ENCODE measurements at regions not wholly inside any gene's neighbourhood (a gene's known extent, or its start where the extent isn't known, plus 50 kb on each side); places are given as distances from the start of the nearest gene placed in this dataset.

DNA sequence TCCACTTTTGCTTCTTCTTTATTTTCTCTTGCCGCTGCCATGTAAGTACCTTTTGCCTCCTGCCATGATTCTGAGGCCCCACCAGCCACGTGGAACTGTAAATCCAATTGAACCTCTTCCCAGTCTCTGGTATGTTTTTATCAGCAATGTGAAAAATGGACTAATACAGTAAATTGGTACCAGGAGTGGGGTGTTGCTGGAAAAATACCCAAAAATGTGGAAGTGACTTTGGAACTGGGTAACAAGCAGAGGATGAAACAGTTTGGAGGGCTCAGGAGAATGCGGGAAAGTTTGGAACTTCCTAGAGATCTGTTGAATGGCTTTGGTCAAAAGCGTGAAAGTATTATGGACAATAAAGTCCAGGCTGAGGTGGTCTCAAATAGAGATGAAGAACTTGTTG lies 670.3 kb upstream of the ZWINT start:
- no peak overlapping the region for H3K27ac ChIP-seq
- intact Hi-C loops (cut with DNase I; ENCODE audit: low total_unique reads): no loop called here
- WGBS, 5 donors: 87 to 93% (median 90%) methylated on average over 4 of the region's 4 CpGs
- TF ChIP-seq POLR2AphosphoS5 (IDR thresholded peaks at IDR 0.05): no peak
- TF ChIP-seq POLR2A (IDR thresholded peaks at IDR 0.05): no peak
- no peak for TF ChIP-seq EP300 (IDR thresholded peaks at IDR 0.05)
- TF ChIP-seq, protein P1, sequence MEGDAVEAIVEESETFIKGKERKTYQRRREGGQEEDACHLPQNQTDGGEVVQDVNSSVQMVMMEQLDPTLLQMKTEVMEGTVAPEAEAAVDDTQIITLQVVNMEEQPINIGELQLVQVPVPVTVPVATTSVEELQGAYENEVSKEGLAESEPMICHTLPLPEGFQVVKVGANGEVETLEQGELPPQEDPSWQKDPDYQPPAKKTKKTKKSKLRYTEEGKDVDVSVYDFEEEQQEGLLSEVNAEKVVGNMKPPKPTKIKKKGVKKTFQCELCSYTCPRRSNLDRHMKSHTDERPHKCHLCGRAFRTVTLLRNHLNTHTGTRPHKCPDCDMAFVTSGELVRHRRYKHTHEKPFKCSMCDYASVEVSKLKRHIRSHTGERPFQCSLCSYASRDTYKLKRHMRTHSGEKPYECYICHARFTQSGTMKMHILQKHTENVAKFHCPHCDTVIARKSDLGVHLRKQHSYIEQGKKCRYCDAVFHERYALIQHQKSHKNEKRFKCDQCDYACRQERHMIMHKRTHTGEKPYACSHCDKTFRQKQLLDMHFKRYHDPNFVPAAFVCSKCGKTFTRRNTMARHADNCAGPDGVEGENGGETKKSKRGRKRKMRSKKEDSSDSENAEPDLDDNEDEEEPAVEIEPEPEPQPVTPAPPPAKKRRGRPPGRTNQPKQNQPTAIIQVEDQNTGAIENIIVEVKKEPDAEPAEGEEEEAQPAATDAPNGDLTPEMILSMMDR (IDR thresholded peaks at IDR 0.05): no peak
- no peaks in the 10 kb centered on the region for H3K4me1 ChIP-seq
- no peaks in the 10 kb centered on the region for H3K36me3 ChIP-seq
- DNase-seq: no peak
- H3K4me3 ChIP-seq: no peak overlapping the region
- H3K27me3 ChIP-seq: no peaks in the 10 kb centered on the region
- peaks cover 5 to 26% (median 22%) of the 10 kb centered on the region in 4 donors for H3K9me3 ChIP-seq

DNA sequence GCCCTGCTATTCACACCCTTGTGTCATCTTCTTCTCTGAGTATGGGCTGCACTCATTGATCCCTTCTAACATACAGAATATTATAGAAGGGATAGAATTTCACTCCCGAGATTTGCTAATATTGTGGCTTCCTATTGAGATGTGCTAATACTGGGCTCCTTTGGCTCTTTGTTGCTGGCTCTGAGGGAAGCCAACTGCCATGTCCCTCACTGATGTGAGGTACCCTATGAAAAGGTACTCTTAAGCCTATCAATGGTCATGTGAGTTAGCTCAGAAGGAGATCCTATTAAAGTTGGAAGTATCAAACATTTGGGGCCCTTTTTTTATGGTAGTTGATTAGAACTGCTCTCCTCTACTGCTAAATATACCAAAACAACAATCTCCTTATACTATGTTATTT lies 665.2 kb upstream of the ZWINT start:
- Histone ChIP-seq H3K4me3 (no peak overlapping the region), H3K4me1 (no peaks in the 10 kb centered on the region), H3K27me3 (no peaks in the 10 kb centered on the region), H3K36me3 (no peaks in the 10 kb centered on the region), H3K27ac (no peak overlapping the region), H3K9me3 (peaks cover under 1 to 13% (median 6%) of the 10 kb centered on the region in 4 donors)
- intact Hi-C loops (cut with DNase I; ENCODE audit: low total_unique reads): no loop called here
- WGBS, 5 donors: 80 to 96% (median 82%) methylated on average over 1 of the region's 1 CpG
- no peak for TF ChIP-seq EP300 (IDR thresholded peaks at IDR 0.05)
- TF ChIP-seq, protein P1 (IDR thresholded peaks at IDR 0.05): no peak
- no peak for TF ChIP-seq POLR2AphosphoS5 (IDR thresholded peaks at IDR 0.05)
- TF ChIP-seq POLR2A (IDR thresholded peaks at IDR 0.05): no peak
- DNase-seq: no peak

DNA sequence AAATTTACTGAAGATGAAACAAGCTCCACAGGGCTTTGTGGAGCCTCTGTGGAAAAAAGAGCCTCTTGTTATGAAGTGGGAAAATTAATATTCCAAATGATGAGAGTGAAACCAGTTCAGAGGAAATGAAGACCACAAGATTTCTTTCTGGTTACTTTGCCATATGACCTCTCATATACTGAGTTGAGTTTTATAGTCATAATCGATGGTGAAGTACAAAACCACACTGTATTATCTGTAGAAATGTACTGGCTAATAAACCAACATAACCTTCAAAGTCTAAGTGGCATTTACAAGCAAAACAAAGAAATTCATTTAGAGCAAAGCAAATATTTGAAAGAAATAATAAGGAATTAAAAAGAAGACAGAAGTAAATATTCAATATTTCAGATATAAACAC lies 662.6 kb upstream of the ZWINT start:
- peaks cover 0 to 13% (median 2%) of the 10 kb centered on the region in 4 donors for H3K9me3 ChIP-seq
- no peaks in the 10 kb centered on the region for H3K4me1 ChIP-seq
- H3K27ac ChIP-seq: no peak overlapping the region
- no peak for TF ChIP-seq POLR2AphosphoS5 (IDR thresholded peaks at IDR 0.05)
- no peak for TF ChIP-seq EP300 (IDR thresholded peaks at IDR 0.05)
- TF ChIP-seq, protein P1 (IDR thresholded peaks at IDR 0.05): no peak
- no peak for TF ChIP-seq POLR2A (IDR thresholded peaks at IDR 0.05)
- no peak for DNase-seq
- H3K36me3 ChIP-seq: no peaks in the 10 kb centered on the region
- no peaks in the 10 kb centered on the region for H3K27me3 ChIP-seq
- intact Hi-C loops (cut with DNase I; ENCODE audit: low total_unique reads): no loop called here
- H3K4me3 ChIP-seq: no peak overlapping the region
- WGBS, 5 donors: 60 to 78% (median 64%) methylated on average over 1 of the region's 1 CpG

DNA sequence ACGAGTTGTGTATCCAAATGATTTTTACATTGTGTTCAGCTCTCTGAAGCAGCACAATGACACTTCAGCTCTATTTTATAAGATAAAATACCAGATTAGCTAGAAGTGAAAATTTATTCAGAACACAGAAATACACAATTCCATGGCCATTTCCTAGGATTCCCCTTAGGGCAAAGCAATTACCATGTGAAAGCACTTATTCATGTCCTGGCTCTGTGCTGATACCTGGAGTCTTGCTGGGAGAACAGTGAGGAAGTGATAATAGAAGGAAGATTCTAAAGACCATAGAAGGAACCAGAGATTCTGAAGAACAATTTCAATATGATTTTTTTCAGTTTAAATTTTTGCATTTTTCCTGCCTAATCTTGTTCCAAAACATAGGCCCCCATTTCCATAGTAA lies 657.4 kb upstream of the ZWINT start:
- H3K27me3 ChIP-seq: no peaks in the 10 kb centered on the region
- peaks cover 0 to 45% (median 11%) of the 10 kb centered on the region in 4 donors for H3K9me3 ChIP-seq
- intact Hi-C loops (cut with DNase I; ENCODE audit: low total_unique reads): no loop called here
- H3K4me3 ChIP-seq: no peak overlapping the region
- no peaks in the 10 kb centered on the region for H3K36me3 ChIP-seq
- no peak overlapping the region for H3K27ac ChIP-seq
- TF ChIP-seq POLR2A (IDR thresholded peaks at IDR 0.05) (no peak), POLR2AphosphoS5 (IDR thresholded peaks at IDR 0.05) (no peak), EP300 (IDR thresholded peaks at IDR 0.05) (no peak)
- TF ChIP-seq, protein P1 (IDR thresholded peaks at IDR 0.05): no peak
- WGBS, 5 donors: 37 to 49% (median 40%) methylated on average over 1 of the region's 1 CpG
- no peak for DNase-seq
- H3K4me1 ChIP-seq: no peaks in the 10 kb centered on the region

All from stomach (tissue), 8 donors.